Activated CD8-positive, alpha-beta memory T cell treated with anti-CD3 and anti-CD28 coated beads, Interleukin-2, amount 50 U/mL, for 4 hours (primary cell): ENCODE measurements at regions not wholly inside any gene's neighbourhood (a gene's known extent, or its start where the extent isn't known, plus 50 kb on each side); places are given as distances from the start of the nearest gene placed in this dataset.
"Not testable (repeated sequence)": the region's sequence is repeated elsewhere in the genome, so short reads cannot be mapped to it uniquely, and the experiment has no call there.

ENCODE experiments used
- DNase-seq: peaks from one replicate; pipeline ENCODE4 v3.0.0-alpha.2; 2020

- DNase-seq, result no peak
Measured at GRCh38 chr1:221598122-221598521, 143.8 kb downstream of the DUSP10 start.

GRCh38 chr1:221601166-221601565 lies 140.7 kb downstream of the DUSP10 start:
- no peak for DNase-seq

- no peak for DNase-seq
Measured at GRCh38 chr1:221602830-221603229, 139.1 kb downstream of the DUSP10 start.

- not testable (repeated sequence) for DNase-seq
Measured at GRCh38 chr1:221604390-221604789, 137.5 kb downstream of the DUSP10 start.

- no peak for DNase-seq
Measured at GRCh38 chr1:221604948-221605347, 136.9 kb downstream of the DUSP10 start.

- no peak for DNase-seq
Measured at GRCh38 chr1:221605569-221605968, 136.3 kb downstream of the DUSP10 start.

GRCh38 chr1:221606256-221606655 lies 135.6 kb downstream of the DUSP10 start:
- DNase-seq, result no peak

GRCh38 chr1:221608835-221609320 lies 133.0 kb downstream of the DUSP10 start:
- no peak for DNase-seq

- DNase-seq, result no peak
Measured at GRCh38 chr1:221611656-221612046, 130.2 kb downstream of the DUSP10 start.

- no peak for DNase-seq
Measured at GRCh38 chr1:221612047-221612777, 129.7 kb downstream of the DUSP10 start.

GRCh38 chr1:221620437-221621384 lies 121.2 kb downstream of the DUSP10 start:
- DNase-seq, result no peak

- no peak for DNase-seq
Measured at GRCh38 chr1:221621683-221622082, 120.2 kb downstream of the DUSP10 start.

GRCh38 chr1:221622389-221622788 lies 119.5 kb downstream of the DUSP10 start:
- no peak for DNase-seq

- DNase-seq, result no peak
Measured at GRCh38 chr1:221625026-221625425, 116.9 kb downstream of the DUSP10 start.

- no peak for DNase-seq
Measured at GRCh38 chr1:221626041-221626440, 115.8 kb downstream of the DUSP10 start.

GRCh38 chr1:221630236-221630635 lies 111.7 kb downstream of the DUSP10 start:
- no peak for DNase-seq

GRCh38 chr1:221631556-221631955 lies 110.3 kb downstream of the DUSP10 start:
- no peak for DNase-seq

- no peak for DNase-seq
Measured at GRCh38 chr1:221632072-221632471, 109.8 kb downstream of the DUSP10 start.

GRCh38 chr1:221633841-221634409 lies 108.0 kb downstream of the DUSP10 start:
- DNase-seq, result no peak

GRCh38 chr1:221634606-221635005 lies 107.3 kb downstream of the DUSP10 start:
- no peak for DNase-seq

- DNase-seq, result no peak
Measured at GRCh38 chr1:221635305-221635704, 106.6 kb downstream of the DUSP10 start.

- DNase-seq, result no peak
Measured at GRCh38 chr1:221636096-221636495, 105.8 kb downstream of the DUSP10 start.

- DNase-seq, result no peak
Measured at GRCh38 chr1:221636967-221637366, 104.9 kb downstream of the DUSP10 start.
